H9 (cell line): ENCODE measurements at regions not wholly inside any gene's neighbourhood (a gene's known extent, or its start where the extent isn't known, plus 50 kb on each side); places are given as distances from the start of the nearest gene placed in this dataset.

Source experiments
- DNase-seq: peaks from one replicate; pipeline ENCODE4 v3.0.0-alpha.2; 2017
- H2AFZ ChIP-seq: one replicate; pipeline ENCODE4 v1.6.1; 2013; ENCODE audit warnings: mild to moderate bottlenecking, low read length, control low read depth, moderate library complexity
- H2AK5ac ChIP-seq: 2 replicates; pipeline ENCODE4 v1.6.1; 2013; ENCODE audit warnings: low read length, control low read depth, mixed read lengths; ENCODE audit not compliant: insufficient read length
- H2BK120ac ChIP-seq: one replicate; pipeline ENCODE4 v1.6.1; 2013; ENCODE audit warnings: low read depth, mild to moderate bottlenecking, low read length, control low read depth, inconsistent platforms; ENCODE audit not compliant: poor library complexity, severe bottlenecking
- H2BK12ac ChIP-seq: 2 replicates; pipeline ENCODE4 v1.6.1; 2013; ENCODE audit warnings: low read length, control low read depth, mixed read lengths, low read depth; ENCODE audit not compliant: insufficient read length
- H2BK15ac ChIP-seq: 2 replicates; pipeline ENCODE4 v1.6.1; 2013; ENCODE audit warnings: low read depth, low read length, control low read depth
- H2BK20ac ChIP-seq: one replicate; pipeline ENCODE4 v1.6.1; 2013; ENCODE audit warnings: low read depth, mild to moderate bottlenecking, low read length, control low read depth, inconsistent platforms; ENCODE audit not compliant: poor library complexity, severe bottlenecking
- H2BK5ac ChIP-seq: 2 replicates; pipeline ENCODE4 v1.6.1; 2013; ENCODE audit warnings: low read length, control low read depth, mixed read lengths; ENCODE audit not compliant: insufficient read length
- H3K14ac ChIP-seq: 2 replicates; pipeline ENCODE4 v1.6.1; 2013; ENCODE audit warnings: low read length, control low read depth; ENCODE audit not compliant: insufficient read depth
- H3K18ac ChIP-seq: 2 replicates; pipeline ENCODE4 v1.6.1; 2013; ENCODE audit warnings: low read depth, mild to moderate bottlenecking, mixed read lengths, low read length, control low read depth; ENCODE audit not compliant: insufficient read length
- H3K23ac ChIP-seq: 2 replicates; pipeline ENCODE4 v1.6.1; 2013; ENCODE audit warnings: low read length, control low read depth, mixed read lengths, low read depth; ENCODE audit not compliant: insufficient read length
- H3K23me2 ChIP-seq: 2 replicates; pipeline ENCODE4 v1.6.1; 2013; ENCODE audit warnings: low read depth, mild to moderate bottlenecking, mixed read lengths, low read length, control low read depth; ENCODE audit not compliant: insufficient read length, poor library complexity, severe bottlenecking
- H3K27ac ChIP-seq: 2 replicates; pipeline ENCODE4 v1.5.1; 2013; ENCODE audit warnings: low read length, control low read depth, mixed read lengths, low read depth; ENCODE audit not compliant: insufficient read length
- H3K27me3 ChIP-seq: 2 replicates; pipeline ENCODE4 v1.6.1; 2013; ENCODE audit warnings: low read length, control low read depth, inconsistent platforms; ENCODE audit not compliant: insufficient read depth
- H3K4ac ChIP-seq: 2 replicates; pipeline ENCODE4 v1.6.1; 2013; ENCODE audit warnings: low read depth, mild to moderate bottlenecking, control low read depth, inconsistent platforms, low read length, moderate library complexity
- H3K4me1 ChIP-seq: 2 replicates; pipeline ENCODE4 v1.6.1; 2013; ENCODE audit warnings: low read length, control low read depth, inconsistent platforms; ENCODE audit not compliant: insufficient read depth
- H3K4me2 ChIP-seq: 2 replicates; pipeline ENCODE4 v1.6.1; 2013; ENCODE audit warnings: low read length, control low read depth, mixed read lengths; ENCODE audit not compliant: insufficient read length, insufficient read depth
- H3K56ac ChIP-seq: 2 replicates; pipeline ENCODE4 v1.6.1; 2013; ENCODE audit warnings: low read depth, mild to moderate bottlenecking, mixed read lengths, low read length, control low read depth; ENCODE audit not compliant: insufficient read length
- H3K79me1 ChIP-seq: 2 replicates; pipeline ENCODE4 v1.6.1; 2013; ENCODE audit warnings: low read depth, mild to moderate bottlenecking, moderate library complexity, low read length, control low read depth, inconsistent platforms; ENCODE audit not compliant: insufficient read depth, poor library complexity, severe bottlenecking
- H3K79me2 ChIP-seq: 2 replicates; pipeline ENCODE4 v1.6.1; 2013; ENCODE audit warnings: low read length, control low read depth, inconsistent platforms; ENCODE audit not compliant: insufficient read depth
- H3K9ac ChIP-seq: 2 replicates; pipeline ENCODE4 v1.6.1; 2013; ENCODE audit warnings: low read length, control low read depth, mixed read lengths; ENCODE audit not compliant: insufficient read length; ENCODE audit errors: extremely low read depth
- H3K9me3 ChIP-seq: one replicate; pipeline ENCODE4 v1.6.1; 2013; ENCODE audit warnings: low read depth, low read length, inconsistent platforms; ENCODE audit not compliant: control insufficient read depth
- H3T11ph ChIP-seq: one replicate; pipeline ENCODE4 v1.6.1; 2013; ENCODE audit warnings: mild to moderate bottlenecking, low read length, control low read depth, inconsistent platforms
- H4K20me1 ChIP-seq: one replicate; pipeline ENCODE4 v1.6.1; 2013; ENCODE audit not compliant: control insufficient read depth, insufficient read length, insufficient read depth
- H4K5ac ChIP-seq: 2 replicates; pipeline ENCODE4 v1.6.1; 2013; ENCODE audit warnings: low read depth, mild to moderate bottlenecking, mixed read lengths, low read length, control low read depth; ENCODE audit not compliant: insufficient read length
- H4K8ac ChIP-seq: replicated peaks from 2 replicates; pipeline ENCODE4 v1.6.1; 2013; ENCODE audit warnings: low read length, control low read depth, mixed read lengths, low read depth; ENCODE audit not compliant: insufficient read length
- H4K91ac ChIP-seq: 2 replicates; pipeline ENCODE4 v1.6.1; 2013; ENCODE audit warnings: low read depth, mild to moderate bottlenecking, moderate library complexity, mixed read lengths, low read length, control low read depth; ENCODE audit not compliant: insufficient read length
- H3K27ac Mint-ChIP-seq, 3 experiments: 2 replicates in 2 of 3; 3 replicates in 1 of 3; pipeline ENCODE4 v1.8.0; 2020 to 2021; ENCODE audit warnings: mixed read lengths in 3 of 3, mild to moderate bottlenecking in 1 of 3, moderate library complexity in 1 of 3
- H3K27me3 Mint-ChIP-seq: 2 replicates; pipeline ENCODE4 v1.8.0; 2021; ENCODE audit warnings: low read depth, mild to moderate bottlenecking, moderate library complexity, mixed read lengths
- H3K36me3 Mint-ChIP-seq, 3 experiments: 2 replicates in 2 of 3; 3 replicates in 1 of 3; pipeline ENCODE4 v1.8.0; 2020 to 2021; ENCODE audit warnings: low read depth in 3 of 3, mixed read lengths in 3 of 3; ENCODE audit not compliant: insufficient read depth in 1 of 3
- H3K4me1 Mint-ChIP-seq, 2 experiments: 2 replicates each; pipeline ENCODE4 v1.8.0; 2020; ENCODE audit warnings: mixed read lengths in 2 of 2
- H3K4me3 Mint-ChIP-seq, 2 experiments: 2 replicates in 1 of 2; 3 replicates in 1 of 2; pipeline ENCODE4 v1.8.0; 2020 to 2021; ENCODE audit warnings: mild to moderate bottlenecking in 2 of 2, mixed read lengths in 2 of 2, moderate library complexity in 1 of 2
- H3K9me3 Mint-ChIP-seq, 2 experiments: 2 replicates in 1 of 2; 3 replicates in 1 of 2; pipeline ENCODE4 v1.8.0; 2020; ENCODE audit warnings: mild to moderate bottlenecking in 2 of 2, mixed read lengths in 2 of 2, moderate library complexity in 1 of 2
- whole genome bisulfite sequencing: extraction: QIAGEN DNeasy Blood & Tissue Kit; methylation state at CpG from one replicate; pipeline ENCODE4 v1.1.7; 2013; ENCODE audit warnings: missing lambda C conversion rate, low lambda C conversion rate, mixed read lengths; ENCODE audit not compliant: insufficient read length; ENCODE audit errors: extremely low coverage; 5-methylcytosine and 5-hydroxymethylcytosine counted together
- TF ChIP-seq, protein P1 (sequence below): fragments of 200-600 bp; sonication (generic); conservative IDR thresholded peaks from 3 replicates; pipeline ENCODE4 v1.8.0; 2021; ENCODE audit warnings: antibody characterized with exemption, mild to moderate bottlenecking

DNA sequence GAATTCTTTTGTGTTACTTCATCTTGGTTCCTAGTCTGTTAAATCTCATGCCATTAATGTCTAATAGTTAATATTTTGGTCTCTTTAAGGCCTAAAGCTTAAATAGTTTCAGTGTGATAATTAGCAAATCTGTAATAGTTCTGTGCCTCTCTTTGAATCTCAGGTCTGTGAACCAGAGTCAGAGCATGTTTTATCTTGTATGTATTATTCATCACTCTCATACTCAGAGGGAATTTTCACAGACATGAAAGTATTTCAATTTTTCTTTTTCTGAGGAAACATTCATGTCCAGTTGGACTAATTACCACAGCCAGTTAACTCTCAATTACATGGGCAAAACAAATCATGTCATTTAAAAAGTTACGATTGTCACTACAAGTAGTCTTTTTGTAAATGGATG lies 931.9 kb upstream of the SLC39A10 start:
- Histone ChIP-seq H2AK5ac (no peak overlapping the region), H3K4ac (no peak overlapping the region), H2AFZ (no peak overlapping the region), H3K4me2 (no peak overlapping the region), H4K91ac (no peak overlapping the region), H3K27ac (no peak overlapping the region), H3K27me3 (no peaks in the 10 kb centered on the region), H4K8ac (no peak overlapping the region), H3K14ac (no peak overlapping the region), H3K23ac (no peak overlapping the region), H2BK15ac (no peak overlapping the region), H3K79me2 (no peaks in the 10 kb centered on the region), H3T11ph (no peak overlapping the region), H2BK20ac (no peak overlapping the region), H3K9me3 (no peaks in the 10 kb centered on the region), H2BK12ac (no peak overlapping the region), H3K23me2 (no peaks in the 10 kb centered on the region), H2BK120ac (no peak overlapping the region), H3K79me1 (no peaks in the 10 kb centered on the region), H4K5ac (no peak overlapping the region), H4K20me1 (no peaks in the 10 kb centered on the region), H3K56ac (no peak overlapping the region), H2BK5ac (no peak overlapping the region), H3K9ac (no peak overlapping the region), H3K18ac (no peak overlapping the region), H3K4me1 (no peaks in the 10 kb centered on the region)
- no peak overlapping the region for H3K27ac Mint-ChIP-seq
- H3K27me3 Mint-ChIP-seq: peaks cover 1% of the 10 kb centered on the region; the same call in 1 of the 2 replicates
- no peaks in the 10 kb centered on the region for H3K36me3 Mint-ChIP-seq
- TF ChIP-seq, protein P1, sequence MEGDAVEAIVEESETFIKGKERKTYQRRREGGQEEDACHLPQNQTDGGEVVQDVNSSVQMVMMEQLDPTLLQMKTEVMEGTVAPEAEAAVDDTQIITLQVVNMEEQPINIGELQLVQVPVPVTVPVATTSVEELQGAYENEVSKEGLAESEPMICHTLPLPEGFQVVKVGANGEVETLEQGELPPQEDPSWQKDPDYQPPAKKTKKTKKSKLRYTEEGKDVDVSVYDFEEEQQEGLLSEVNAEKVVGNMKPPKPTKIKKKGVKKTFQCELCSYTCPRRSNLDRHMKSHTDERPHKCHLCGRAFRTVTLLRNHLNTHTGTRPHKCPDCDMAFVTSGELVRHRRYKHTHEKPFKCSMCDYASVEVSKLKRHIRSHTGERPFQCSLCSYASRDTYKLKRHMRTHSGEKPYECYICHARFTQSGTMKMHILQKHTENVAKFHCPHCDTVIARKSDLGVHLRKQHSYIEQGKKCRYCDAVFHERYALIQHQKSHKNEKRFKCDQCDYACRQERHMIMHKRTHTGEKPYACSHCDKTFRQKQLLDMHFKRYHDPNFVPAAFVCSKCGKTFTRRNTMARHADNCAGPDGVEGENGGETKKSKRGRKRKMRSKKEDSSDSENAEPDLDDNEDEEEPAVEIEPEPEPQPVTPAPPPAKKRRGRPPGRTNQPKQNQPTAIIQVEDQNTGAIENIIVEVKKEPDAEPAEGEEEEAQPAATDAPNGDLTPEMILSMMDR: no peak
- WGBS: no CpG with 5 or more reads among the region's 1 CpG
- H3K4me1 Mint-ChIP-seq: no peaks in the 10 kb centered on the region
- no peak for DNase-seq
- H3K4me3 Mint-ChIP-seq: no peak overlapping the region
- no peaks in the 10 kb centered on the region for H3K9me3 Mint-ChIP-seq
